ENCODE measurements at regions not wholly inside any gene's neighbourhood (a gene's known extent, or its start where the extent isn't known, plus 50 kb on each side); places are given as distances from the start of the nearest gene placed in this dataset.

GRCh38 chr13:64276232-64276631 lies 2860.6 kb upstream of the PCDH20 start:
- Histone ChIP-seq H3K36me3 (ENCODE audit: control insufficient read depth in 2 of 2, insufficient read depth in 2 of 2, low read length in 1 of 2) (no peaks in the 10 kb centered on the region), H2AFZ (ENCODE audit: control insufficient read depth, low read depth, low read length) (no peak overlapping the region), H3K27me3 (replicated peaks in 1 of 2; ENCODE audit: control insufficient read depth in 2 of 2, insufficient read depth in 2 of 2, low read length in 1 of 2) (no peaks in the 10 kb centered on the region), H3K4me1 (ENCODE audit: control insufficient read depth, insufficient read depth, low read length) (no peaks in the 10 kb centered on the region), H3K9me3 (replicated peaks; ENCODE audit: control insufficient read depth, insufficient read depth, low read length) (no peaks in the 10 kb centered on the region), H3K9ac (ENCODE audit: control insufficient read depth, insufficient read depth, low read length) (no peak overlapping the region), H3K4me2 (ENCODE audit: control insufficient read depth, insufficient read depth) (no peak overlapping the region), H4K20me1 (ENCODE audit: control insufficient read depth, insufficient read depth) (no peaks in the 10 kb centered on the region), H3K4me3 (no peak overlapping the region), H3K79me2 (ENCODE audit: control insufficient read depth, insufficient read depth, low read length) (no peaks in the 10 kb centered on the region), H3K27ac (ENCODE audit: control insufficient read depth, insufficient read depth) (no peak overlapping the region)
- intact Hi-C loops (cut with micrococcal nuclease; ENCODE audit: unreplicated experiment) (no loop called here), in situ Hi-C loops (cut with MboI) (no loop called here)
- ChIA-PET CTCF (no interaction called here), RAD21 (ENCODE audit: unreplicated experiment) (no interaction called here), SMC1A (ENCODE audit: uncharacterized antibody, unreplicated experiment) (no interaction called here), POLR2A (no interaction called here)
- no TSS peak for BruUV-seq (replicated peaks)
- FAIRE-seq (no peak), DNase-seq (ENCODE audit: low read depth, low spot score) (no peak), ATAC-seq (peak; percentile 48; the same call in 2 of the 3 replicates)
- WGBS (ENCODE audit: insufficient coverage, insufficient replicate concordance, low lambda C conversion rate, missing lambda C conversion rate) = 33% methylated on average over 2 of the region's 2 CpGs
- TF ChIP-seq MTA2 (IDR thresholded peaks at IDR 0.05; ENCODE audit: low read depth) = peak; percentile 41; the same call in 1 of the 2 replicates
- no peak for TF ChIP-seq ASH2L (IDR thresholded peaks at IDR 0.05; ENCODE audit: borderline replicate concordance, low read depth)
- TF ChIP-seq YY1 (IDR thresholded peaks at IDR 0.05; ENCODE audit: low read depth, low read length) = no peak
- TF ChIP-seq SREBF2 (IDR thresholded peaks at IDR 0.05; ENCODE audit: low read length) = no peak
- TF ChIP-seq DPF2 (IDR thresholded peaks at IDR 0.05) = 0 out of 2 replicates have a peak, but pooled peaks have one; percentile 29

- CTCF ChIA-PET = no interaction called here
- Histone ChIP-seq H3K36me3 (ENCODE audit: control insufficient read depth in 2 of 2, insufficient read depth in 2 of 2, low read length in 1 of 2) (no peaks in the 10 kb centered on the region), H3K4me3 (no peak overlapping the region), H2AFZ (ENCODE audit: control insufficient read depth, low read depth, low read length) (no peak overlapping the region), H3K27me3 (replicated peaks in 1 of 2; ENCODE audit: control insufficient read depth in 2 of 2, insufficient read depth in 2 of 2, low read length in 1 of 2) (no peaks in the 10 kb centered on the region), H3K27ac (ENCODE audit: control insufficient read depth, insufficient read depth) (no peak overlapping the region), H3K9ac (ENCODE audit: control insufficient read depth, insufficient read depth, low read length) (no peak overlapping the region), H3K9me3 (replicated peaks; ENCODE audit: control insufficient read depth, insufficient read depth, low read length) (no peaks in the 10 kb centered on the region), H3K4me1 (ENCODE audit: control insufficient read depth, insufficient read depth, low read length) (no peaks in the 10 kb centered on the region), H4K20me1 (ENCODE audit: control insufficient read depth, insufficient read depth) (no peaks in the 10 kb centered on the region), H3K79me2 (ENCODE audit: control insufficient read depth, insufficient read depth, low read length) (no peaks in the 10 kb centered on the region), H3K4me2 (ENCODE audit: control insufficient read depth, insufficient read depth) (no peak overlapping the region)
- intact Hi-C loops (cut with micrococcal nuclease; ENCODE audit: unreplicated experiment) = no loop called here
- FAIRE-seq = no peak
- in situ Hi-C loops (cut with MboI) = no loop called here
- BruUV-seq (replicated peaks) = no TSS peak
- WGBS (ENCODE audit: insufficient coverage, insufficient replicate concordance, low lambda C conversion rate, missing lambda C conversion rate) = 17% methylated on average over 5 of the region's 5 CpGs
- RAD21 ChIA-PET (ENCODE audit: unreplicated experiment) = no interaction called here
- no peak for TF ChIP-seq CBX3 (IDR thresholded peaks at IDR 0.05; ENCODE audit: borderline replicate concordance, low read depth)
- TF ChIP-seq ZBED1 (IDR thresholded peaks at IDR 0.05; ENCODE audit: borderline replicate concordance) = no peak
- TF ChIP-seq FOXM1 (IDR thresholded peaks at IDR 0.05; ENCODE audit: low read depth, low read length) = no peak
- no peak for TF ChIP-seq POLR2A (IDR thresholded peaks at IDR 0.05; ENCODE audit: low read depth, low read length)
- TF ChIP-seq RELB (IDR thresholded peaks at IDR 0.05; ENCODE audit: low read depth) = no peak
- no peak for TF ChIP-seq NFYB (IDR thresholded peaks at IDR 0.05; ENCODE audit: insufficient read depth, low read depth, low read length)
- TF ChIP-seq ASH2L (IDR thresholded peaks at IDR 0.05; ENCODE audit: borderline replicate concordance, low read depth) = no peak
- no peak for TF ChIP-seq NRF1 (conservative IDR thresholded peaks at IDR 0.05; ENCODE audit: low read depth, low read length)
- no peak for TF ChIP-seq SUPT20H (IDR thresholded peaks at IDR 0.05; ENCODE audit: borderline replicate concordance, control insufficient read depth, low read depth, low read length)
- DNase-seq (ENCODE audit: low read depth, low spot score) = no peak
- POLR2A ChIA-PET = no interaction called here
- ATAC-seq = no peak
- SMC1A ChIA-PET (ENCODE audit: uncharacterized antibody, unreplicated experiment) = interaction anchor here (0.7 kb wide), 1 partner anchor 487 kb away, joined by 3 read pairs; no protein-coding TSS in a partner anchor
Observed at GRCh38 chr13:64274481-64275217, 2859.0 kb upstream of the PCDH20 start.
